ENCODE measurements at regions not wholly inside any gene's neighbourhood (a gene's known extent, or its start where the extent isn't known, plus 50 kb on each side); places are given as distances from the start of the nearest gene placed in this dataset.
"Not testable (repeated sequence)": the region's sequence is repeated elsewhere in the genome, so short reads cannot be mapped to it uniquely, and the experiment has no call there.

- no peak for DNase-seq
Observed at GRCh38 chr4:122100508-122100907, 51.6 kb upstream of the BLTP1 start.

- DNase-seq = no peak
Observed at GRCh38 chr4:122099896-122100295, 52.2 kb upstream of the BLTP1 start.

DNA sequence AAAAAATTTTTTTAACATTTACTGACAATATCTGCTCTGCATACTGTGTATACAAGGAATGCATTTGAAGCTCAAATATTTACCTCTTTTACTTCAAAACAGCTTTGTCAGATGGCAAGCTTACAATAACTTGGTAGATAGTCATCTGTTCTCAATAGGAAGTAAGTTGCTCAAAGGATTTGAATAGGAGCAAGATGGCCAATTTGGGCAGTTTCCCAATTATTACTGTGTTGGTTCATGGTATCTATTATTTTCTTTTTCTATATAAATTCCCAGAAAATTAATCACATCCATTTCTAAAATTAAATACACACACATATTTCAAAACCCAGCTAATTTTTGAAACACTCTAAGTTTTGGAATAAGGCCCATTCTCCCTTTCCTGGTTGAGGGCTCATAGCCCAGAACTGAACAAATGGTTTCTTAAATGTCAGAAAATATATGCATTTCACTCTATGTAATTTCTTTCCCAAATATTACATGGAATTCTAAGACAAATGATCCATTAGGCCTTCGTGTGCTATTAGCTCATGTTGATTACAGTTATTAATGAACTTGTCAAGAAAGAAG lies 60.2 kb upstream of the BLTP1 start:
- no peak for DNase-seq

DNA sequence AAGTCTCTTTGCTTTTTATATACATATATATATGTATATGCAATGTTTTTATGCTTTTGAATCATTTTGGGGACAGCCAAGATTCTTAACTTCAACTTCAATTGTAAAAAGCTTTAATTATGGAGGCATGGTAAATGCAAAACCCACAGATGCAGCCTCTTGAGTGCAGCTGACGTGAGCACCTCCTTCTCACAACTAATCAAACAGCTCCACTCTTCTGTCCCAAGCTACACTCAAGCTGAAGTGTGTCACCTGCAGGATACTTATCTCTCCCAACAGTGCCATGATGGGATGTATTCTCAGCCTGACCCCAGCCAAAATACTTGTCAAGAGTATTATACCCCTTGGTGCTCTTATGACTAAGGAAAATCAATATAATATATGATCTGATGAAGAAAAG lies 60.7 kb upstream of the BLTP1 start:
- no peak for DNase-seq

- no peak for DNase-seq
Observed at GRCh38 chr4:122090989-122091388, 61.1 kb upstream of the BLTP1 start.

GRCh38 chr4:122086338-122087065 lies 65.6 kb upstream of the BLTP1 start:
- no peak for DNase-seq

DNA sequence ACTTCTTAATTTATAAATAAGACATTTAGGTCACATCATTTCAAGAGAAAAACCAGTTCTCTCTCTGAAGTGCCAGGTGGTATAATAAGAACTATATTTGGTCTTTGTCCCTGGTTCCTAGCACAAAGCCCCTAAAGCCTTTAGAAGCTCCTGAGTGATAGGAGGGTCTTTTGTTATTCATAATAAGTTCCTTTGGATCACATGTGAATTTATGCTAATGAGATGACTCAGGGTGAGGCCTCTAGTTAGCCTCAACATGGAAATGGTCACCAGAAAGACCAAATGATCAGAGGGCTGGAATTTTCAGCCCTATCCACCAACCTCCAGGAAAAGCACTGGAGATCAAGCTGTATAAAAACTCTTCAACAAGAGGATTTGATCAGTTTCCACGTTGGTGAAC lies 68.1 kb upstream of the BLTP1 start:
- DNase-seq = no peak

DNA sequence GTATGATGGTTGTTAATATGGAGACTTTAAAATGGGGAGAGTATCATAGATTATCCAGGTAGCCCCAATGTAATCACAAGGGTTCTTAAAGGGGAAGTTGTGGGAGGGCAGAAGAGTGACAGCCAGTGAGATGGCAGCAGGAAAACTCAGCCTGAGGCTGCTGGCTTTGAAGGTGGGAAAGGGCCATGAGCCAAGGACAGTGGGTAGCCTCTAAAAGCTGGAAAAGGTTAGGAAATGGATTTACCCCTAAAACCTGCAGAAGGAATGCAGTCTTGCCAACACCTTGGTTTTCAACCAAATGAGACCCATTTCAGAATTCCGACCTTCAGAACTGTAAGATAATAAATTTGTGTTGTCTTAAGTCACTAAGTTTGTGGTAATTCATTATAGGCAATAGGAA lies 68.8 kb upstream of the BLTP1 start:
- DNase-seq = no peak

DNA sequence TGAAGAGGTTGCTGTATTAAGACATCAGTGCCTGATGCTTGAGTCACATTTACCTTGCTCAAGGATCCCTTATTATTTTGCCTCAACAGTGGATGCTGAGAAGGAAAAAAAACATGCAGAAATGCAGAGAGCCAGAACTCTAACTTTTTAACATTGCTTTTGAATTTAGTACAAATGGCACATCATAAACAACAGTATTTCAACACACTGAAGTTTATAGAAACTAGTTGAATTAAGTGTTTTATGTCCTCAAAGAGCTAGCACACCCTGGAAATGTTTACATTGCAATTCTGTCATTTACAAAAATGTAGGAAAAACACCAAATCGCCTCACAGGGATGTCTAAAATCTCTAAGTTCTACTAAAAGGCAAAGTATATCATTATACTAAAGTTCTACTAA lies 69.5 kb upstream of the BLTP1 start:
- DNase-seq = no peak

DNA sequence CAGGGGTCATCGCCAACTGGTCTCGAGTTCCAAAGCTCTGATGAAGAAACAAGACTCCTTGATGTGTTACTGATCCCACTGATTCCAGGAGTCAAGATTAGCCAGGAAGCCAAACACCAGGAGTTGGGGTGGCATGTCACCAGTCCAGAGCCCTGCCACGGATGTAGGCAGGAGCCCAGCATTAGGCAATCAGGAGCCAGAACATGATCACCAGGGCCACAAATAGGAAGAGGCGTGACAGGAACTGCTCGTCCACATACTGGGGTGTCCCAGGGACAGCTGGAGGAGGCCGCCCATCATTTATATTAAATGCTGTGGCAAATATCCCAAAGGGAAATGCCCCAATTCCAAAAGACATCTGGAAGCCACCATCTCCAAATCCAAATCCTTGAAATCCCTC lies 74.5 kb upstream of the BLTP1 start:
- not testable (repeated sequence) for DNase-seq

- DNase-seq = not testable (repeated sequence)
Observed at GRCh38 chr4:122076835-122077234, 75.3 kb upstream of the BLTP1 start.

- DNase-seq = no peak
Observed at GRCh38 chr4:122073615-122074014, 78.5 kb upstream of the BLTP1 start.

GRCh38 chr4:122065915-122066314 lies 86.2 kb upstream of the BLTP1 start:
- no peak for DNase-seq

GRCh38 chr4:122065149-122065548 lies 87.0 kb upstream of the BLTP1 start:
- no peak for DNase-seq

- DNase-seq = no peak
Observed at GRCh38 chr4:122053186-122053585, 98.9 kb upstream of the BLTP1 start.

- no peak for DNase-seq
Observed at GRCh38 chr4:122052677-122053076, 99.5 kb upstream of the BLTP1 start.

DNA sequence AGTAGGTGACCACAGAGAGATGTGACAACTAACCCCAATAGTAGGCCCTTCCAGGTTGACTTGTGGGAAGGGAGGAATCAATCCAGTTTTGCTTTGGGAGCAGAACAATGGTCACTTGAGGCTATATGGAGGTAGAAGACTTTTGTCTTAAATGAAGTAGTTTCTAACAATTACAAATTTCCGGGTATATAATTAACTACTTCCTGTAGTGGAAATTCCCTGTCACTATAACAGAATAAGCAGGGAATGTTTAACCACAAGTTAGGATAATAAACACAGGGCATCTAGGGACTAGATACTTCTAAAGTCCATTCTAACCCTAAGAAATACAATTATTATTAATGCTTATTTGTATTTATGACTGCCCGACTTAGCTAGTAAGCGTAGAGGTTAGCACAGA lies 99.0 kb upstream of the TRPC3 start:
- DNase-seq = no peak

DNA sequence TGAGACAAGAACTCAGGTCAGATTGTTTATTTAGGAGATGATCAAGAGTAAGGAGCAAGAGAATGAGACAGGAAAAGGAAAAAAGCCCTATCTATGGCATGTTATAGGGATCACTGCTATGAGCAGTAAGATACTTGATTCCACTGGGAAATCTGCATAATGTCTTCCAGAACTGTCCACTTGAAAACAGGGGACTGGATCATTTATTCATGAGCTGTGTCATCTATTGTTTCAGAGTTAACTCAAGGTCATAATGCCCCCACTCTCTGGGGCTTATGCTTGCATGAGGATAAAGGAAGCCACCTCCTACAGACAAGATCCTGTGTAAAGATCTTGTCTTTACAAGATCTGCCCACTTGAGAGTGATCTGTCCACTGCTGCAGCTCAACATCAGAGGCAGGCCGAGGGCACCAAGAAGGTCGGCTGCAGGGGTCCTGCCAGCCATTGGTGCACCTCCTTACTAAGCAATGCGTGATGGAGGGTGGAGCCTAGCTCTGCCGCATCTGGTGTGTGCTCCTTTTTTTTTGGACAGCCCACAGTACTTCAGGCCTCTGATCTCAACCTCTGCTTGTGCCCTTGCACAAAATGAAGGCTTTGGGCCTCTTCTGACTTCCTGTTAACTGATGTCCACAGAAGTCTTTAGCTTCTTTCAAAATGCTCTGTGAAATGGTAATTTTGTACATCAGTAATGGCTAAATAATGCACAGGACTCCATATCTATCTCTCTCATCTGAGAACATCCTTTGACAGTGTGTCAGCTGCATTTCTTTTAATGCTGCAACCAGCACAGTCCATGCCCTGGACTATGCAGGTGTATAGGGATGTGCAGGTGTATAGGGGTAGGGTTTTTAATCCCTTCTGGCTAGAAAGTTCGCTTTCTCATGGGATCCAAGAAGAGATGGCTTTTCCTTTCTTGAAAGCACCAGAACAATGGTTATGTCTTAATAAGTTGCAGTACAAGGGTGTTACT lies 95.9 kb upstream of the TRPC3 start:
- no peak for DNase-seq

DNA sequence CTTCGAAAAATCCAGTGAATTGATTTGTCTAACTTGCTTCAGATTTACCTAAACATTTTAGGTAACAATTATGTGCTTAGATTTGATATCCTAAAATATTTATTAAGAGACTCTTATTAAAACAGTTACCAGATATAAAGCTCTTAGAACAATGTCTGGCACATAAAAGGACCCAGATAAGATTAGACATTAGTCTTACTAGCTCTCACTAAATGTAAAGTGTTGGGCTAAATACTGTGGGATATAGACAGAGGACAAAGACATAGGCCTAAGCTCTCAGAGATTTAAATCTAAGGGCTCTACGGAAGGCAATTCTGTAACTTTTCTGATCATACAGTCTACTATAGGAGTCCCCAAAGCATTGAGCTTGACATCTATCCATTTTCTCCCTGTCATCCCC lies 94.4 kb upstream of the TRPC3 start:
- no peak for DNase-seq

- DNase-seq = peak; percentile 38
Observed at GRCh38 chr4:122045533-122045932, 93.7 kb upstream of the TRPC3 start.

DNA sequence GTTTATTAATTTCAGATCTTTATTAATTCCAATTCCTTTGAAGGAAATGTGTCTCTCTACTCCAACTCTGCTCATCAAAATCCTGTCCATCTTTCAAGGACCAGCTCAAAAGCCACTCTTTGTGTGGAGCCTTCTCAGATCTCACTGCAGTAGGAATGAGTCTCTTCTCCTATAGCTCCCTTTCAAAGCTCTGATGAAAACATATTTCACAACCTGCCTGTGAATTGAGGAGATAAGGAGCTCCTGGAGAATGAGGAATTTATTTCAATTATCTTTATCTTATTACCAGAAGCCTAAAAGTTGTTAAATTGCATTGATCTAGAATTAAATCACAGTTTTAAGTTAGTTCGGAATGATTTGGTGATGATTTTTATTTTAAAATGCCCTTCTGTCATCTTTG lies 92.6 kb upstream of the TRPC3 start:
- DNase-seq = no peak

DNA sequence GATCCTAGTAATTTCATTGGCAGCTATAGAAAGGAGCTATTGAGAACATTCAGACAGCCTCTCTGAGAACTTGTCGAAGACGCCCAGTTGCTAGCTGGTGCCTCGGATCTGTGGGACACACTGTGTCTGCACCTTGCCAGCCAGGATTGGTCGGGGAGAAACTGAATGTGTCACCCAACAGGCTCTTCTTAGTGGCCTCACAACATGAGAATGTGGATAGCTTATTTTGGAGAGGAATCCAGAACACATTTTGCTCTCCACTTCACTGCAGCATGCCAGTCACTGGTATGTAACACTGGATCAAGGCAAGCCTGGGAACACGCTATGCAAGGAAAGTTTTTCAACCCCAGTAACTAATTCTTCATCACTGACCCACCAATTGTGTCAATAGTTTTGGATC lies 89.5 kb upstream of the TRPC3 start:
- no peak for DNase-seq

GRCh38 chr4:122038896-122039295 lies 87.0 kb upstream of the TRPC3 start:
- DNase-seq = no peak

DNA sequence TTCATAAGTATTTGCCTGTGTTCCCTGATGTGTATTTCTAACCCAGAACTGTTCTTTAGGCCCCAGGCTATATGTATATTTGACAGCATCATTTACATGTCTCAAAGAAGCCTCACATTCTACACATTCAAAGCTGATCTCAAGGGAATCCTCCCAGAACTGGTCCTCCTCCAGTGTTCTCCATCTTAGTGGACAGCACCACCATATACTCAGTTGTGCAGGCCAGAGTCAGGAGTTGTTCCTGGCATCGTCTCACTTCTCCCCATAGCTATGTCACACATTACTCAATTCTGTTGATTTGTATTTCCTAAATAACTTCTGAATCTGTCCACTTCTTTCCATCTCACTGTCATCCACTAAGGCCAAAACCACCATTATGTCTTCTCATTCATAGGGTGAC lies 82.8 kb upstream of the TRPC3 start:
- DNase-seq = no peak
